ENCODE measurements at regions not wholly inside any gene's neighbourhood (a gene's known extent, or its start where the extent isn't known, plus 50 kb on each side); places are given as distances from the start of the nearest gene placed in this dataset.
A peak's percentile ranks its signal among the peaks of the same experiment; 100 is the strongest.
"Not testable (repeated sequence)": the region's sequence is repeated elsewhere in the genome, so short reads cannot be mapped to it uniquely, and the experiment has no call there.

DNA sequence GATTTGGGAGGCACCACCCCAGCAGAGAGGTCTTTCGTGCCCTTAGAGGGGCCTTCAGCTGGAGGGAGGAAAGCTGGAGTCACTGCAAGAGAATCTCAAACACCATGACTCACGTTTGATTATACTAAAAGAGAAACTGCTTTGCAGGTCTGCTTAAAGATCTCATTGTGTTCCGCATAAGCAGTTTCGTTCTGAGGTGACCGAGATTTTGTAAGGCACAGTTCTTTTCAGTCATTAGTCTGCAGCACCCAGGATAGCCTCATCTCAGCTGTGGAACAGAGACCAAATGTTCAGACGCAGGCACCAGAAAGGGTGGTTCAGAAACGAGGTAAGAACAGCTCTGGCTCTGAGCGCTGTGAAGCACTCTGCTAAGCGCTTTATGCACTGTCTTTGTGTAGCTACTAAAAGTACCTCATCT lies 71.2 kb upstream of the GTF3A start:
- H3K36me3 ChIP-seq (ENCODE audit: insufficient read depth, low read length) = no peaks in the 10 kb centered on the region
- no peak overlapping the region for H2AFZ ChIP-seq (ENCODE audit: low read depth, low read length)
- H3K9me3 ChIP-seq (ENCODE audit: low read length) = no peaks in the 10 kb centered on the region
- H3K27me3 ChIP-seq (ENCODE audit: insufficient read depth, low read length) = peaks cover 3% of the 10 kb centered on the region
- H3K4me1 ChIP-seq (ENCODE audit: insufficient read depth, low read length) = peaks cover 3% of the 10 kb centered on the region
- H3K4me3 ChIP-seq (ENCODE audit: low read length) = no peak overlapping the region

GRCh38 chr13:27353708-27354107 lies 70.7 kb upstream of the GTF3A start:
- H3K27me3 ChIP-seq (ENCODE audit: insufficient read depth, low read length) = peaks cover 3% of the 10 kb centered on the region
- no peaks in the 10 kb centered on the region for H3K36me3 ChIP-seq (ENCODE audit: insufficient read depth, low read length)
- no peak overlapping the region for H2AFZ ChIP-seq (ENCODE audit: low read depth, low read length)
- H3K4me3 ChIP-seq (ENCODE audit: low read length) = no peak overlapping the region
- H3K4me1 ChIP-seq (ENCODE audit: insufficient read depth, low read length) = peaks cover 3% of the 10 kb centered on the region
- H3K9me3 ChIP-seq (ENCODE audit: low read length) = no peaks in the 10 kb centered on the region

GRCh38 chr13:27354379-27354778 lies 70.0 kb upstream of the GTF3A start:
- Histone ChIP-seq H3K4me3 (ENCODE audit: low read length) (no peak overlapping the region), H3K4me1 (ENCODE audit: insufficient read depth, low read length) (peaks cover 3% of the 10 kb centered on the region), H3K27me3 (ENCODE audit: insufficient read depth, low read length) (peaks cover 3% of the 10 kb centered on the region), H3K9me3 (ENCODE audit: low read length) (no peaks in the 10 kb centered on the region), H2AFZ (ENCODE audit: low read depth, low read length) (no peak overlapping the region), H3K36me3 (ENCODE audit: insufficient read depth, low read length) (no peaks in the 10 kb centered on the region)

DNA sequence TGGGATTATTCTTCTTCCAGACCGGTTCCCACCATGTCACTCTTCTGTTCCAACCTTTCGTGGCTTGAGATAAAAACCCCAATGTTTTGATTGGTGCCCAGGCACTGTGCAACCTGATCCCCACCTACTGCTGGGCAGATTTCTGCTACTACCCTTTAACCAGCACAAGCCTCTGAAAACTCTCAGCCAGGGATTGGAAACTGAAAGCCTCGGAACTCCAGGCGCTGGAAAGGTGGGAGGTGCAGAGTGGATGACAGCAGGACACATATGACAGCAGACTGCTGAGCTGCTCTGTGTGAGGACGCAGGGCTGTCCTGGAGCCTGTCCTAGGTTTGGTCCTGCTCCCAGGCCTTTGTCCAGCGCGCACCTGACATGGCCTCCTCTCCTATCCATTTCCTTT lies 68.5 kb upstream of the GTF3A start:
- H3K4me1 ChIP-seq (ENCODE audit: insufficient read depth, low read length) = peaks cover 3% of the 10 kb centered on the region
- H3K36me3 ChIP-seq (ENCODE audit: insufficient read depth, low read length) = no peaks in the 10 kb centered on the region
- H3K27me3 ChIP-seq (ENCODE audit: insufficient read depth, low read length) = peaks cover 3% of the 10 kb centered on the region
- no peak overlapping the region for H3K4me3 ChIP-seq (ENCODE audit: low read length)
- no peaks in the 10 kb centered on the region for H3K9me3 ChIP-seq (ENCODE audit: low read length)
- H2AFZ ChIP-seq (ENCODE audit: low read depth, low read length) = no peak overlapping the region

DNA sequence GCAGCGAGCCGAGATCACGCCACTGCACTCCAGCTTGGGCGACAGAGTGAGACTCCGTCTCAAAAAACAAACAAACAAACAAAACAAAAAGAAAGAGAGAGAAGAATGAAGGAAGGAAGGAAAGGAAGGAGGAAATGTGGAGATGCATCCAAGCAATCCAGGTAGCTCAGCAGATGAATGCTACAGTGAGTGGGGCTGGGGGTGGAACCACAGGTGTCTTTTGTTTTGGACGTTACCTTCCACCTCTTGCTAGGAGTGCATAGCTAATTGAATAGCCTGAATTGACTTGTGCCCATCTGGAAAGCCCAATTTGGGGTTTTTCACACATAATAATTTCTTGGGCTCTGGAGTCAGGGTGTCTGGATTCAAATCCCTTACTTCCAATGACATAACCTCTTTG lies 66.0 kb upstream of the GTF3A start:
- Histone ChIP-seq H3K4me1 (ENCODE audit: insufficient read depth, low read length) (peaks cover 6% of the 10 kb centered on the region), H3K27me3 (ENCODE audit: insufficient read depth, low read length) (peaks cover 12% of the 10 kb centered on the region), H3K36me3 (ENCODE audit: insufficient read depth, low read length) (no peaks in the 10 kb centered on the region)

DNA sequence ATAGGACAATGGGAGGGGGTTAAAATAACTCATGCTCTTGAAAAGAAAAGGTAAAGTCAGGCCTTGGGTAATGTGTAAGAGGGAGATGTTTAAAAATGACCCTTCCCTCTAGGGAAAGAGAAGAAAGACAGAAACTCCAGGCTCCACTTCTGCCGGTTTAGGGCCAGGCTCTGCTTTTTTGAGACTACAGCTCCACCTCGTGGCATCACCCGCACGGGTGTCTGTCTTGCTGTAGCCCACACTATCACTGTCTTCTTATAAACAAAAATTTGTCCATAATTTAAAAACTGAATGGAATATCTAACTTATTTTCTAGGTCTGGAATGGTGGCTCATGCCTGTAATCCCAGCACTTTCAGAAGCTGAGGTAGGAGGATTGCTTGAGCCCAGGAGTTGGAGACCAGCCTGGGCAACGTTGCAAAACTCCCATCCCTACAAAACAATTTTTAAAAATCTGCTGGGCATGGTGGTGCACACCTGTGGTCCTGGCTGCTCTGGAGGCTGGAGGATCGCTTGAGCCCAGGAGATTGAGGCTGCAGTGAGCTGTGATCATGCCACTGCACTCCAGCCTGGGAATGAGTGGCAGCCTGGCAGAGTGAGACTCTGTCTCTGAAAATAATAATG lies 65.1 kb upstream of the GTF3A start:
- Histone ChIP-seq H3K4me3 (ENCODE audit: low read length) (no peak overlapping the region), H2AFZ (ENCODE audit: low read depth, low read length) (no peak overlapping the region), H3K36me3 (ENCODE audit: insufficient read depth, low read length) (no peaks in the 10 kb centered on the region), H3K27me3 (ENCODE audit: insufficient read depth, low read length) (peaks cover 18% of the 10 kb centered on the region), H3K9me3 (ENCODE audit: low read length) (no peaks in the 10 kb centered on the region), H3K4me1 (ENCODE audit: insufficient read depth, low read length) (peaks cover 4% of the 10 kb centered on the region)

More for the DNA sequence above, 66.0 kb upstream of the GTF3A start:
- Histone ChIP-seq H3K9me3 (ENCODE audit: low read length) (no peaks in the 10 kb centered on the region), H2AFZ (ENCODE audit: low read depth, low read length) (no peak overlapping the region), H3K4me3 (ENCODE audit: low read length) (no peak overlapping the region)

- peaks cover 24% of the 10 kb centered on the region for H3K27me3 ChIP-seq (ENCODE audit: insufficient read depth, low read length)
- H2AFZ ChIP-seq (ENCODE audit: low read depth, low read length) = no peak overlapping the region
- no peaks in the 10 kb centered on the region for H3K9me3 ChIP-seq (ENCODE audit: low read length)
- H3K4me1 ChIP-seq (ENCODE audit: insufficient read depth, low read length) = peaks cover 4% of the 10 kb centered on the region
- no peak overlapping the region for H3K4me3 ChIP-seq (ENCODE audit: low read length)
- H3K36me3 ChIP-seq (ENCODE audit: insufficient read depth, low read length) = no peaks in the 10 kb centered on the region
Observed at GRCh38 chr13:27360562-27360961, 63.9 kb upstream of the GTF3A start.

GRCh38 chr13:27362064-27362751 lies 62.2 kb upstream of the GTF3A start:
- Histone ChIP-seq H3K4me3 (ENCODE audit: low read length) (peak overlapping the region; percentile 46), H3K36me3 (ENCODE audit: insufficient read depth, low read length) (no peaks in the 10 kb centered on the region), H3K9me3 (ENCODE audit: low read length) (no peaks in the 10 kb centered on the region), H3K4me1 (ENCODE audit: insufficient read depth, low read length) (peaks cover 4% of the 10 kb centered on the region), H2AFZ (ENCODE audit: low read depth, low read length) (peak overlapping the region; percentile 60), H3K27me3 (ENCODE audit: insufficient read depth, low read length) (peaks cover 24% of the 10 kb centered on the region)

DNA sequence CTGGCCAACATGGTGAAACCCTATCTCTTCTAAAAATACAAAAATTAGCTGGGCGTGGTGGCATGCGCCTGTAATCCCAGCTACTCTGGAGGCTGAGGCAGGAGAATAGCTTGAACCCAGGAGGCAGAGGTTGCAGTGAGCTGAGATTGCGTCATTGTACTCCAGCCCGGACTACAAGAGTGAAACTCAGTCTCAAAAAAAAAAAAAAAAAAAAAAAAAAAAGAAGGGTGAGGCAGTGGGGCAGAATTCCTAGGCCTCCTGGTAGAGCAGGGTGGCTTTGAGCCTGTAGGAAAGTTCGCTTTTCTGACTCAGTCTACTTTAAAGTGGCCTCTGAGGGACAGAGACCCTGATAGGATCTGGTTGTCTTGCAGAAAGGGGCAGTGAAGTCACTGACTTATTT lies 60.8 kb upstream of the GTF3A start:
- H3K27me3 ChIP-seq (ENCODE audit: insufficient read depth, low read length) = peaks cover 26% of the 10 kb centered on the region
- H3K4me1 ChIP-seq (ENCODE audit: insufficient read depth, low read length); H3K36me3 ChIP-seq (ENCODE audit: insufficient read depth, low read length); H3K9me3 ChIP-seq (ENCODE audit: low read length); H3K4me3 ChIP-seq (ENCODE audit: low read length); H2AFZ ChIP-seq (ENCODE audit: low read depth, low read length): not testable (repeated sequence)

DNA sequence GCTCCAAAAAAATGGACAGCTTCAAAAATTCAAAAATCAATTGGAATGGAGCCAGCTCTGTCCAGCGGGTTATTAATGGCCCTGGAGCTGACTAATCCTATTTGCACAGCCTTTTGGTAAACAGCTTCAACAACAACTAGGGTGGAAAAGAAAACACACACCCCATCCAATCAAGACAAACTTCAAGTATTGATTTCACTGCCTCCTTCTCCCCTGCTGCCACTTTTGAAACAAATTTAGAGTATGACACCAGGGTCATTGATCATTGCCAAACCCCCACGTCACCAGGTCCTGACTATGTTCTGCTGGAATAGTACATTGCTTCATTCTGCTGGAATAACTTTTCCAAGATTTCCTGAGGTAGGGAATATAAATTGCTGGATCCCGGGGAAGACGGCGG lies 56.8 kb upstream of the GTF3A start:
- H3K4me1 ChIP-seq (ENCODE audit: insufficient read depth, low read length) = peaks cover under 1% of the 10 kb centered on the region
- H2AFZ ChIP-seq (ENCODE audit: low read depth, low read length) = no peak overlapping the region
- H3K4me3 ChIP-seq (ENCODE audit: low read length) = no peak overlapping the region
- no peaks in the 10 kb centered on the region for H3K9me3 ChIP-seq (ENCODE audit: low read length)
- H3K27me3 ChIP-seq (ENCODE audit: insufficient read depth, low read length) = peaks cover 26% of the 10 kb centered on the region
- no peaks in the 10 kb centered on the region for H3K36me3 ChIP-seq (ENCODE audit: insufficient read depth, low read length)

GRCh38 chr13:27370305-27370872 lies 54.0 kb upstream of the GTF3A start:
- H3K36me3 ChIP-seq (ENCODE audit: insufficient read depth, low read length) = no peaks in the 10 kb centered on the region
- H3K27me3 ChIP-seq (ENCODE audit: insufficient read depth, low read length) = peaks cover 14% of the 10 kb centered on the region
- H2AFZ ChIP-seq (ENCODE audit: low read depth, low read length) = no peak overlapping the region
- H3K9me3 ChIP-seq (ENCODE audit: low read length) = no peaks in the 10 kb centered on the region
- H3K4me3 ChIP-seq (ENCODE audit: low read length) = no peak overlapping the region
- no peaks in the 10 kb centered on the region for H3K4me1 ChIP-seq (ENCODE audit: insufficient read depth, low read length)

DNA sequence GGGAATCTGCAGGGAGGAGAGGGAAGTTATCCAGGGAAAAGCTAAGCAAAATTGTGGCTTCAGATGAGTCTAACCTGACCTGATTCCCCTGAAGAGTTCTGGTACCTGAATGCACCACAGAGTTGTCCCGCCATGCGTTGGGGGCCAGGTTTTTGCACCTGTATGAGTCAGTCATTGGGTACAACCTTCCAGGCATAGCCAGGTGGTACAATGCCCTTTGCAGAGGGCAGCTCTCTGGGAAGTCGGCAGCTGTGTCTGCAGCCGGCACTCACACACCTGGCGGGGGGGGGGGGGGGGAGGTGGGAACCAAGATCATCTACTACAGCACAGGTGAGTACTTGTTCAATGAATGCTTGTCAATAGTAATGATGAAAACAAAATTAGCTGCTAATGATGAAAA lies 52.5 kb upstream of the GTF3A start:
- Histone ChIP-seq H3K27me3 (ENCODE audit: insufficient read depth, low read length) (peaks cover 12% of the 10 kb centered on the region), H3K9me3 (ENCODE audit: low read length) (no peaks in the 10 kb centered on the region), H2AFZ (ENCODE audit: low read depth, low read length) (no peak overlapping the region), H3K4me3 (ENCODE audit: low read length) (no peak overlapping the region), H3K4me1 (ENCODE audit: insufficient read depth, low read length) (no peaks in the 10 kb centered on the region), H3K36me3 (ENCODE audit: insufficient read depth, low read length) (no peaks in the 10 kb centered on the region)

DNA sequence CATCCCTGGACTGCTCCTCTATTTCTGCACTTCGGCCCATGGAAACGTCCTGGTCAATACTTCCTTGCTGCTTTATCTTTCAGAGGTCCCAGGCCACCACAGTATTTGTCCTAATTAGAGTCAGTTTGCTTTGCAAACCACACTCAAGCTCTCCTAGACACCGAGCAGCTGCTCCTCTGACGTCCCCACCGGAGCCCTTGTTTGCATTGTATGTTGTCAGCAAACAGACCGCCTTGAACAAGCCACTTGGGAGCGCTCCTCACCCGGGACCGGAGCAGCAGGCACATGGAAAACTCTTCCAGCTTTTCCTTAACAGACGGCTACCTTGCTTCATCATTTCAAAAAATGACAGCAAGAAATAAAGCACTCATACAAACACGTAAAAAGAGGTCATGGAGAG lies 51.5 kb upstream of the GTF3A start:
- no peaks in the 10 kb centered on the region for H3K4me1 ChIP-seq (ENCODE audit: insufficient read depth, low read length)
- H3K36me3 ChIP-seq (ENCODE audit: insufficient read depth, low read length) = no peaks in the 10 kb centered on the region
- H3K4me3 ChIP-seq (ENCODE audit: low read length) = no peak overlapping the region
- no peak overlapping the region for H2AFZ ChIP-seq (ENCODE audit: low read depth, low read length)
- H3K9me3 ChIP-seq (ENCODE audit: low read length) = no peaks in the 10 kb centered on the region
- H3K27me3 ChIP-seq (ENCODE audit: insufficient read depth, low read length) = peaks cover 9% of the 10 kb centered on the region

Measured in neuron (in vitro differentiated cells).